Right lobe of liver (tissue), 6 donors: ENCODE measurements at regions not wholly inside any gene's neighbourhood (a gene's known extent, or its start where the extent isn't known, plus 50 kb on each side); places are given as distances from the start of the nearest gene placed in this dataset.
"Not testable (repeated sequence)": the region's sequence is repeated elsewhere in the genome, so short reads cannot be mapped to it uniquely, and the experiment has no call there.

Source experiments
- ATAC-seq, 4 donors: fragments of 200-7000 bp; cut with Tn5 transposase; one replicate each; pipeline ENCODE4 v1.9.1; 2020; ENCODE audit warnings: mild to moderate bottlenecking in 4 of 4, moderate library complexity in 4 of 4
- DNase-seq, 3 donors: peaks; one replicate each; pipeline ENCODE4 v3.0.0-alpha.2; 2020
- H3K27ac ChIP-seq, 3 donors: fragments of 200-600 bp; one replicate each; pipeline ENCODE4 v1.8.0; 2022
- H3K27me3 ChIP-seq, 2 donors: fragments of 200-600 bp; one replicate each; pipeline ENCODE4 v1.8.0; 2022
- H3K36me3 ChIP-seq, 4 donors: fragments of 200-600 bp; sonication (generic) in 1 of 4; one replicate each; pipeline versions ENCODE4 v1.5.1 to v1.8.0; 2017 to 2022; ENCODE audit warnings: control low read depth in 1 of 4
- H3K4me1 ChIP-seq, 4 donors: fragments of 200-600 bp; sonication (generic) in 1 of 4; one replicate each; pipeline versions ENCODE4 v1.5.1 to v1.8.0; 2017 to 2022; ENCODE audit warnings: control low read depth in 1 of 4
- H3K4me3 ChIP-seq, 3 donors: fragments of 200-600 bp; one replicate each; pipeline ENCODE4 v1.8.0; 2022
- H3K9me3 ChIP-seq, 4 donors: fragments of 200-600 bp; sonication (generic) in 1 of 4; one replicate each; pipeline versions ENCODE4 v1.5.1 to v1.8.0; 2017 to 2022; ENCODE audit warnings: control low read depth in 1 of 4
- CTCF ChIP-seq, 4 donors: fragments of 200-600 bp in 3 of 4; fragments of 450-650 bp in 1 of 4; IDR thresholded peaks; one replicate each; pipeline versions ENCODE4 v1.5.1 to v1.8.0; 2016 to 2022; ENCODE audit warnings: antibody characterized with exemption in 4 of 4, mild to moderate bottlenecking in 2 of 4
- POLR2A ChIP-seq: fragments of 450-650 bp; IDR thresholded peaks from one replicate; pipeline ENCODE4 v1.6.1; 2017; ENCODE audit warnings: antibody characterized with exemption, mild to moderate bottlenecking
- WGBS: methylation state at CpG from one replicate; pipeline ENCODE4 v1.1.6; 2018; ENCODE audit warnings: low coverage, low lambda C conversion rate; ENCODE audit not compliant: insufficient coverage; ENCODE audit errors: missing lambda C conversion rate; 5-methylcytosine and 5-hydroxymethylcytosine counted together
- intact Hi-C, 2 donors: fragments of 100-400 bp; cut with DNase I; formaldehyde crosslinking; loops; one replicate each; pipeline versions ENCODE4 v1.11.2 to v1.14.1; 2022
- donor health status: DM: no; HTN: yes; CAD: no.
- donor health status: DM: no; HTN: no; CAD: no.
- donor health status: DM: no; HTN: no; CAD: no.
- donor health status: DM: no; HTN: yes; CAD: no.
- donor health status: DM: no; HTN: yes; CAD: no.

- peak overlapping the region in 2 of 3 donors; percentile 13 to 28 for H3K4me3 ChIP-seq
- ATAC-seq (peak; percentile 99 to 100 (median 100)), DNase-seq (peak; percentile 49 to 83 (median 70))
- no peaks in the 10 kb centered on the region for H3K27me3 ChIP-seq
- 47% methylated on average over 8 of the region's 20 CpGs for WGBS
- no peaks in the 10 kb centered on the region for H3K9me3 ChIP-seq
- H3K4me1 ChIP-seq, result peaks cover 0 to 14% (median 4%) of the 10 kb centered on the region in 4 donors
- TF ChIP-seq CTCF (IDR thresholded peaks at IDR 0.05) (no peak), POLR2A (no peak)
- H3K36me3 ChIP-seq, result no peaks in the 10 kb centered on the region
- H3K27ac ChIP-seq, result peak overlapping the region in 1 of 3 donors; percentile 42
- intact Hi-C loops, result no loop called here
Measured at GRCh38 chr3:187889601-187890404, 144.5 kb upstream of the BCL6 start.

- H3K36me3 ChIP-seq, H3K4me3 ChIP-seq, intact Hi-C loops, DNase-seq, H3K27ac ChIP-seq, ATAC-seq, H3K9me3 ChIP-seq, H3K27me3 ChIP-seq: not testable (repeated sequence)
- H3K4me1 ChIP-seq, result peaks cover 0 to 14% (median 4%) of the 10 kb centered on the region in 4 donors
- 89% methylated on average over 3 of the region's 15 CpGs for WGBS
Measured at GRCh38 chr3:187890405-187890752, 145.1 kb upstream of the BCL6 start.

- ATAC-seq, result no peak
- Histone ChIP-seq H3K27me3 (no peaks in the 10 kb centered on the region), H3K27ac (no peak overlapping the region), H3K36me3 (no peaks in the 10 kb centered on the region), H3K4me1 (no peaks in the 10 kb centered on the region), H3K9me3 (no peaks in the 10 kb centered on the region), H3K4me3 (no peak overlapping the region)
- intact Hi-C loops, result no loop called here
- 76% methylated on average over 5 of the region's 6 CpGs for WGBS
- DNase-seq, result no peak
- TF ChIP-seq CTCF (IDR thresholded peaks at IDR 0.05), result no peak
- no peak for TF ChIP-seq POLR2A
Measured at GRCh38 chr3:187896646-187897045, 151.4 kb upstream of the BCL6 start.

- Histone ChIP-seq H3K27ac (no peak overlapping the region), H3K9me3 (no peaks in the 10 kb centered on the region), H3K4me1 (no peaks in the 10 kb centered on the region), H3K4me3 (no peak overlapping the region), H3K27me3 (no peaks in the 10 kb centered on the region), H3K36me3 (no peaks in the 10 kb centered on the region)
- intact Hi-C loops, result no loop called here
- 82% methylated on average over 4 of the region's 4 CpGs for WGBS
- DNase-seq (no peak), ATAC-seq (no peak)
- no peak for TF ChIP-seq POLR2A
- TF ChIP-seq CTCF (IDR thresholded peaks at IDR 0.05), result no peak
Measured at GRCh38 chr3:187899246-187899645, 154.0 kb upstream of the BCL6 start.

GRCh38 chr3:187900993-187901755, 155.9 kb upstream of the BCL6 start:
- H3K27ac ChIP-seq, result no peak overlapping the region
- intact Hi-C loops, result no loop called here
- no peak overlapping the region for H3K4me3 ChIP-seq
- no peaks in the 10 kb centered on the region for H3K9me3 ChIP-seq
- H3K27me3 ChIP-seq, result no peaks in the 10 kb centered on the region
- no peak for DNase-seq
- H3K4me1 ChIP-seq, result no peaks in the 10 kb centered on the region
- TF ChIP-seq CTCF (IDR thresholded peaks at IDR 0.05), result no peak
- no peak for TF ChIP-seq POLR2A
- ATAC-seq, result no peak
- no peaks in the 10 kb centered on the region for H3K36me3 ChIP-seq
- WGBS, result 92% methylated on average over 3 of the region's 4 CpGs
